ENCODE measurements at regions not wholly inside any gene's neighbourhood (a gene's known extent, or its start where the extent isn't known, plus 50 kb on each side); places are given as distances from the start of the nearest gene placed in this dataset.

DNA sequence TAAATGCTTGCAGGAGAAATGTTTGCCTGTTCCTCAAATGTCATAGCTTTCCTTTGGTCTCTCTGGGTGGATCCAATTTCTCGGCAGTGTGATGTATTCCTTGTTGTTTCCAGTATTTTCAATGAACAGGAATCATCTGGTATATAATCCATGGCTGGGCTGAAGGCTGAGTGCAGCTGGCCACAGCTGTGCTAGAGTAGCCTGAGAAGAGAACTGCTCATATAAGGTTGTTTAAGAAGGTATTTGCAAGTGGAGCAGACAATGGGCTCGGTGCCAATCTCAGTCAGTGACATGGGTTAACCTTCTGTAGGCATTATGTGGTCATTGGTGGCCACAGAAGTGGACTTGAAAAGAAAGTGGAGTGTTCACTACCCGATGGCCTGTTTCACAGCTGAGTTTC, 390.3 kb downstream of the SPRY1 start:
- Mint-ChIP-seq H3K4me3 (no peak overlapping the region), H3K4me1 (ENCODE audit: unreplicated experiment) (peaks cover 11% of the 10 kb centered on the region), H3K36me3 (no peaks in the 10 kb centered on the region), H3K27me3 (no peaks in the 10 kb centered on the region), H3K27ac (no peak overlapping the region), H3K9me3 (no peaks in the 10 kb centered on the region)
- DNase-seq (ENCODE audit: extremely low spot score, unreplicated experiment) = no peak
- no peak for TF ChIP-seq CTCF (conservative IDR thresholded peaks at IDR 0.05)

GRCh38 chr4:123787512-123788080, 391.0 kb downstream of the SPRY1 start:
- no peaks in the 10 kb centered on the region for H3K9me3 Mint-ChIP-seq
- H3K36me3 Mint-ChIP-seq = no peaks in the 10 kb centered on the region
- no peak for TF ChIP-seq CTCF (conservative IDR thresholded peaks at IDR 0.05)
- peaks cover 11% of the 10 kb centered on the region for H3K4me1 Mint-ChIP-seq (ENCODE audit: unreplicated experiment)
- no peak overlapping the region for H3K27ac Mint-ChIP-seq
- H3K4me3 Mint-ChIP-seq = no peak overlapping the region
- no peaks in the 10 kb centered on the region for H3K27me3 Mint-ChIP-seq
- no peak for DNase-seq (ENCODE audit: extremely low spot score, unreplicated experiment)

- no peak for TF ChIP-seq CTCF (conservative IDR thresholded peaks at IDR 0.05)
- H3K36me3 Mint-ChIP-seq = no peaks in the 10 kb centered on the region
- no peaks in the 10 kb centered on the region for H3K27me3 Mint-ChIP-seq
- no peaks in the 10 kb centered on the region for H3K9me3 Mint-ChIP-seq
- H3K4me3 Mint-ChIP-seq = no peak overlapping the region
- peaks cover 11% of the 10 kb centered on the region for H3K4me1 Mint-ChIP-seq (ENCODE audit: unreplicated experiment)
- no peak overlapping the region for H3K27ac Mint-ChIP-seq
- DNase-seq (ENCODE audit: extremely low spot score, unreplicated experiment) = no peak
These were observed 392.0 kb downstream of the SPRY1 start for GRCh38 chr4:123788577-123788976.

DNA sequence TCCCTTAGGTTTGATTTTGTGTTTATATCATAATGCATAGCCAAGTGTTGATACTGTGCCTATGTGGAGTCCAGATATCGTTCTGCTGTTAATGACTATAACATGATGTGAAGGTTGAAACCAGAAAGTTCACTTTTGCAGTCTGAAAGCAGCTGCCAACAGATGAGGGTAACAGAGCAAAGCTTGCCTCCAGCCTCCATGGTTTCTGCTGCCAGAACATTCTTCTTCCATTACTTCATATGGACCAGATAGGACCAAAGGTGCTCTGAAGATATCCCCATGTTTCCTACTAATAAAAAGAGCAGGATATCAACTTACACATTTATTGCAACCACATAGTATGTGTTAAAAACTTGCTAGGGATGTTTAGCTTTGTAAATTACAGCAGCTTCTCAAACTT, 394.1 kb downstream of the SPRY1 start:
- no peaks in the 10 kb centered on the region for H3K9me3 Mint-ChIP-seq
- H3K36me3 Mint-ChIP-seq = no peaks in the 10 kb centered on the region
- H3K4me3 Mint-ChIP-seq = no peak overlapping the region
- H3K4me1 Mint-ChIP-seq (ENCODE audit: unreplicated experiment) = peaks cover 7% of the 10 kb centered on the region
- H3K27me3 Mint-ChIP-seq = no peaks in the 10 kb centered on the region
- TF ChIP-seq CTCF (conservative IDR thresholded peaks at IDR 0.05) = no peak
- DNase-seq (ENCODE audit: extremely low spot score, unreplicated experiment) = no peak
- H3K27ac Mint-ChIP-seq = no peak overlapping the region

- no peak overlapping the region for H3K27ac Mint-ChIP-seq
- no peak for DNase-seq (ENCODE audit: extremely low spot score, unreplicated experiment)
- H3K4me1 Mint-ChIP-seq (ENCODE audit: unreplicated experiment) = peaks cover 8% of the 10 kb centered on the region
- H3K36me3 Mint-ChIP-seq = peaks cover 2% of the 10 kb centered on the region
- no peaks in the 10 kb centered on the region for H3K27me3 Mint-ChIP-seq
- no peak for TF ChIP-seq CTCF (conservative IDR thresholded peaks at IDR 0.05)
- peaks cover 18% of the 10 kb centered on the region for H3K9me3 Mint-ChIP-seq
- no peak overlapping the region for H3K4me3 Mint-ChIP-seq
These were observed 405.6 kb downstream of the SPRY1 start for GRCh38 chr4:123802082-123802645.
